HG03095 (cell line): ENCODE measurements at regions not wholly inside any gene's neighbourhood (a gene's known extent, or its start where the extent isn't known, plus 50 kb on each side); places are given as distances from the start of the nearest gene placed in this dataset.

Experiments
- ATAC-seq: cut with Tn5 transposase; IDR thresholded peaks from one replicate; pipeline ENCODE4 v1.9.1; 2021; ENCODE audit warnings: moderate library complexity; ENCODE audit not compliant: unreplicated experiment

GRCh38 chr21:41689289-41689583 lies 77.6 kb downstream of the RIPK4 start:
- ATAC-seq: no peak

GRCh38 chr21:41687633-41688032 lies 79.2 kb downstream of the RIPK4 start:
- ATAC-seq: no peak

- ATAC-seq: no peak
These were observed 80.2 kb downstream of the RIPK4 start for GRCh38 chr21:41686664-41687063.

DNA sequence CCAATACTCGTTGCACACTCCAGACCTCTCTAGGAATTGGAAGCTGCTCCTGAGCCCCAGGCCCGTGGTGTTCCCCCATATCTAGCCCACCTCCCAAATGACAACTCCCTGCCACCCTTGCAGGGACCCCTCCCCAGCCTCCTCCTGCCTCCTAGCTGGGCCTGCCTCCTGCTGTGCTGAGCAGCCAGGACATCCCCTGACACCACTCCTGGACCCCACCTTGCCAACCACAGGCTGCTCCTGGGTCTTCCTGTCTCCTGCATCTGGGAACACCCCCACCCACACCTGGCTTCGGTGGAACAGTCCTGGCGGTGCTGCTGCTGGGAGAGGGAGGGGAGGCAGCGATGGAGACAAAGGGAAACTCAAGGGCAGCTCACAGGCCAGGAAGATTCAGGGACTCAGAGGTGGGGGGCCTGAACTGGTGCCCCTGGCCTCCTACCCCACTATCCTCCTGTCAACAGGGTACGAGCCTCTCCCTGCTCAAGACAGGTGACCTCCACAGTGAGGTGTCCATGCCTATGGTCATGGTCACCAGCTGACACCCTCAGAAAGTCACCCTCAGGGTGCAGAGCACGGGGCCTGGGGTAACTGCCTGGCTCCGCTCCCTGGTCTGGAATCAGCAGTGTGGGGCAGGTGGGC lies 81.2 kb downstream of the RIPK4 start:
- no peak for ATAC-seq

- no peak for ATAC-seq
These were observed 82.2 kb downstream of the RIPK4 start for GRCh38 chr21:41684381-41685245.

GRCh38 chr21:41683815-41684214 lies 83.0 kb downstream of the RIPK4 start:
- ATAC-seq: no peak

- no peak for ATAC-seq
These were observed 84.1 kb downstream of the RIPK4 start for GRCh38 chr21:41682719-41683179.

- no peak for ATAC-seq
These were observed 84.7 kb downstream of the RIPK4 start for GRCh38 chr21:41681939-41682718.

- no peak for ATAC-seq
These were observed 85.5 kb downstream of the RIPK4 start for GRCh38 chr21:41681348-41681801.

- ATAC-seq: no peak
These were observed 86.2 kb downstream of the RIPK4 start for GRCh38 chr21:41680444-41681347.

GRCh38 chr21:41678924-41679318 lies 87.9 kb downstream of the RIPK4 start:
- ATAC-seq: no peak

DNA sequence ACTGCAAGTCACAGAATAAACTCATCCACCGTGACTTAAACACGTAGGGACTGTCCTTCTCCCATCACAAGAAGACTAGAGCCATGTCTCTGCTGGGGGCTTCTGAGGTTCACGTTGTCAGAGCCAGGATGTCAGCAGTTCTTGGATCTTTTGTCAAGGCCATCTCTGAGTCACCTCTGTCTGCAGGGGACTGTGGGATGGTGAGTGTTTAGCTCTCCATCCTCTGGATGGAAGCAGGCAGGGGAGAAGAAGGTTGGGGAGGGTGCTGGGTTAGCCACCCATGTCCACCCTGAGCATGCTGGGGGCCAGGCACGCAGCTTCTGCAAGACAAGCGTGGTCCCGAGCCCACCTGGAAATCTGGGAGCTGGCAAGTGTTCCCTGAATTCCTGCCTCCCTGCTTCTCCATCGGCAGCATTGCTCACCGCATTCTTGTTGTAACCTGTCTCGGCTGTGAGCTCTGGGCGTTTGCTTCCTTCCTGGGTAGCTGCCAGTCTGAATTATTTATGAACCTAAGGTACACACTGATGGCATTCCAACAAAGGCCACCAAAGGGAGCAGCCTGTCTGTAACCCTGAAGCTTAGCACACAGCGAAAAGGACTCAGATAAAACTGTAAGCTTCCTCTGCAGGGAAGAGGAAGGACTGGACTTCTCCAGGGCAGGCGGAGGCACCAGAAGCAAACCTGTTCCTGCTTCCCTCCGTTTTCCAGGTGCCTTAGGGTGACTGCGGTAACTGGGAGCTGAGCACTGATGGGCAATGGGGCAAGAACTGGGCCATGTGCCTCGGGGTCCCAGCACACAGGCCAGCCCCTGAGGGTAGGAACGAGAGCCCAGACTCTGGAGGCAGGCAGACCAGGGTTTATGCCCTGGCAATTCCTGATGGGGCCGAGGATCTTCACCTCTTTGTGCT lies 88.6 kb downstream of the RIPK4 start:
- no peak for ATAC-seq

DNA sequence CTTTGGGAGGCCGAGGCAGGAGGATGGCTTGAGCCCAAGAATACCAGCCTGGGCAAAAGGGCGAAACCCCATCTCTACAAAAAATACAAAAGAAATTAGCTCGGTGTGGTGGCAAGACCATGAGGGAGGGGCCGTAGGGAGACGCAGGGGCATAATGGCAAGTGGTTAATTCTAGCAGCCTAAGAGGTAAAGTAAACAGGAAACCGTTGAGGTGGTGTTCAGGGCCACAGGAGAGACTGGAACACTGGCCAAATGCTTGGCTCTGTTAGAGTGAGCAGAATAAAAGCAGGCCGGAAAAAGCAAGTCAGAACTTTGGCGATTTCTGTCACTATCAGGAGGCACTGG lies 89.2 kb downstream of the RIPK4 start:
- no peak for ATAC-seq

DNA sequence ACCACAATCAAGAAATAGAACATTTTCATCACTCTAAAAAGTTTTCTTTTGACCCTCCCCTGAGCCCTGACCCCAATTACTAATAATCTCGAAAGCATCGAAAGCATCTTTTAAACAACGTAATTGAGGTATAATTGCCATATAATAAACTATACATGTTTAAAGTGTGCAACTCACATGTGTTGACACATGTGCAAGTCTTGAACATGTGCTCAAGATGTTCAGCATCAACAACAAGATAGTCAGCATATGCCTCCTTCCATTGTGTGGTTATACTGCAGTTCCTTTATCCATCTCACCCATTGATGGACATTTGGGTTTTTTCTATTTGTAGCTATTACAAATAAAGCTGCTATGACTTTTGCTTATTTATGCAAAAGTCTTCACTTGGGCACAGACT lies 90.7 kb downstream of the RIPK4 start:
- ATAC-seq: no peak

DNA sequence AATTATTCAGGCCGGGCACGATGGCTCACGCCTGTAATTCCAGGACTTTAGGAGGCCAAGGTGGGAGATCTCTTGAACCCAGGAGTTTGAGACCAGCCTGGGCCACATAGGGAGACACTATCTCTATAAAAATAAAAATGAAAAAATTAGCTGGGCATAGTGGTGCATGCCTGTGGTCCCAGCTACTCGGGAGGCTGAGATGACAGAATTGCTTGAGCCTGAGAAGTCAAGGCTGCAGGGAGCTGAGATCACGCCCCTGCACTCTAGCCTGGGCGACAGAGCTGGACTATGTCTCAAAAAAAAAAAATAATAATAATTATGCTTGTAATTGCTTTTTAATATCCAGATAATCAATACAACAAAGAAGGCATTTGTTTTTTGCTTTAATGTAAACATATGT lies 91.3 kb downstream of the RIPK4 start:
- ATAC-seq: no peak

DNA sequence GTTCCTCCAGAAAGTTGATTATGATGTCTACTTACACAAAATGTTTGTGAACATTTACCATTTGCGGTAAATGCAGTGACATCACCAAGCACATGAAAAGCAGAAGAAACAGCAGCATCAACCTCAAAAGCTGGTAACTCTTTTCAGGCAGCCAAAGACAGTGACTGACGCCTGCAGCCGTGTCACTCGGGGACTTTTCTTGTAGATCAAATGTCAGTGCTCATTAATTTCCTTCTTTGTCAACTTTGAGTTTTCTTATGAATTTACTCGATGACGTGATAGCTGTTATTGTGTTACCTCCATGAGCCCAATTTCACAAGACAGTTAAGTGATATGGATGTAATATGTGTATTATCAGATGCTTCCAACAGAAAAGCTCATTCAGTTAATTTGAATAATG lies 92.5 kb downstream of the RIPK4 start:
- no peak for ATAC-seq

GRCh38 chr21:41673596-41674335 lies 93.1 kb downstream of the RIPK4 start:
- no peak for ATAC-seq

DNA sequence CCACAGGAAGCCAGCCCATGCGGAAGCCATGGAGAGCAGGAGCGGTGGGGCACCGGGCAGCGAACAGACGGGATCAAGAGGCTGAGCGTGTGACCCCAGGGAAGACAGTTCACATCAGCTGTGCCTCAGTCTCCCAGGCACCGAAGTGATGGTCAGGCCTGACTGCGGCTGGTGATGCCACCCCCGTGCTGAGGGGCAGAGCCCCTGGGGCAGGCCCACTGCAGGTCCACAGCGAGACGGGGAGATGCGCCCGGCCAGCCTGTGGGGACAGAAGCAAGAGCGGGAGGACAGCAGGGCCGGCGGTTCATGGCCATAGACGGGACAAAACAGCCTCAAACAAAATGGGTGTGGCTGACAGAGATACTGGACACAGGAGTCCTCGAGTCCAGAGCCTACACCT lies 93.8 kb downstream of the RIPK4 start:
- ATAC-seq: no peak

DNA sequence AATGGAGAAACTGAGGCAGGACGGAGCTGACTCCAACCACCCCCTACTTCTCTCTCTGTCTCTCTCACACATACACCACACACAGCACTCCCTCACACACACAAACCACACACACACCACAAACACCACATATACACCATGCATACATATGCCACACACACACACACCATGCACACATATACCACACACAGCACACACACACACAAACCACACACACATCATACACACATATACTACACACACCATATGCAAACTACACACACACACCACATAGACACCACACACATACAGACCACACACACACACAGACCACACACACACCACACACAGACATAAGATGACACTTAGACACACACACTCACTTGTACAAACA lies 94.3 kb downstream of the RIPK4 start:
- ATAC-seq: no peak
